DND-41 (cell line): ENCODE measurements at regions not wholly inside any gene's neighbourhood (a gene's known extent, or its start where the extent isn't known, plus 50 kb on each side); places are given as distances from the start of the nearest gene placed in this dataset.

ENCODE experiments used
- CTCF ChIP-seq: IDR thresholded peaks from 2 replicates; pipeline ENCODE4 v1.5.1; 2012; ENCODE audit warnings: borderline replicate concordance, low read length, moderate library complexity, mild to moderate bottlenecking; ENCODE audit not compliant: poor library complexity, severe bottlenecking; ENCODE audit errors: extremely low read depth
- EZH2 ChIP-seq: IDR thresholded peaks from 3 replicates; pipeline ENCODE4 v1.6.1; 2012; ENCODE audit warnings: borderline replicate concordance, low read depth, mild to moderate bottlenecking, moderate library complexity, low read length, inconsistent platforms; ENCODE audit not compliant: severe bottlenecking

- TF ChIP-seq CTCF = no peak
- TF ChIP-seq EZH2 = no peak
Observed at GRCh38 chr6:84372290-84372689, 144.8 kb upstream of the CEP162 start.
